Right forelimb (tissue), 1 donor: ENCODE measurements at regions not wholly inside any gene's neighbourhood (a gene's known extent, or its start where the extent isn't known, plus 50 kb on each side); places are given as distances from the start of the nearest gene placed in this dataset.
"Not testable (repeated sequence)": the region's sequence is repeated elsewhere in the genome, so short reads cannot be mapped to it uniquely, and the experiment has no call there.

Experiments used
- DNase-seq: peaks from one replicate; pipeline ENCODE4 v3.0.0-alpha.2; 2018

- DNase-seq: no peak
These were observed 587.8 kb downstream of the BNC2 start for GRCh38 chr9:16282718-16283117.

- DNase-seq: peak; percentile 35
These were observed 584.3 kb downstream of the BNC2 start for GRCh38 chr9:16286160-16286559.

GRCh38 chr9:16289639-16290038 lies 580.8 kb downstream of the BNC2 start:
- peak; percentile 23 for DNase-seq

GRCh38 chr9:16290169-16290568 lies 580.3 kb downstream of the BNC2 start:
- peak; percentile 12 for DNase-seq

GRCh38 chr9:16291921-16292320 lies 578.5 kb downstream of the BNC2 start:
- no peak for DNase-seq

GRCh38 chr9:16293610-16294009 lies 576.9 kb downstream of the BNC2 start:
- DNase-seq: peak; percentile 20

GRCh38 chr9:16294133-16294770 lies 576.2 kb downstream of the BNC2 start:
- DNase-seq: peak; percentile 49

- peak; percentile 13 for DNase-seq
These were observed 575.5 kb downstream of the BNC2 start for GRCh38 chr9:16294940-16295339.

GRCh38 chr9:16299368-16299767 lies 571.1 kb downstream of the BNC2 start:
- DNase-seq: not testable (repeated sequence)

- peak; percentile 30 for DNase-seq
These were observed 567.0 kb downstream of the BNC2 start for GRCh38 chr9:16303506-16303905.

- peak; percentile 34 for DNase-seq
These were observed 566.2 kb downstream of the BNC2 start for GRCh38 chr9:16304301-16304700.

- peak; percentile 27 for DNase-seq
These were observed 563.9 kb downstream of the BNC2 start for GRCh38 chr9:16306586-16306985.

- no peak for DNase-seq
These were observed 562.8 kb downstream of the BNC2 start for GRCh38 chr9:16307626-16308195.

- DNase-seq: peak; percentile 39
These were observed 561.8 kb downstream of the BNC2 start for GRCh38 chr9:16308645-16309044.

GRCh38 chr9:16309082-16309468 lies 561.4 kb downstream of the BNC2 start:
- DNase-seq: peak; percentile 43

- DNase-seq: peak; percentile 82
These were observed 560.8 kb downstream of the BNC2 start for GRCh38 chr9:16309469-16310271.

- DNase-seq: peak; percentile 50
These were observed 560.0 kb downstream of the BNC2 start for GRCh38 chr9:16310278-16311110.

- DNase-seq: peak; percentile 44
These were observed 558.4 kb downstream of the BNC2 start for GRCh38 chr9:16312116-16312515.

GRCh38 chr9:16312962-16313546 lies 557.4 kb downstream of the BNC2 start:
- DNase-seq: peak; percentile 16

GRCh38 chr9:16314476-16314875 lies 556.0 kb downstream of the BNC2 start:
- DNase-seq: peak; percentile 23

- no peak for DNase-seq
These were observed 554.8 kb downstream of the BNC2 start for GRCh38 chr9:16315720-16316119.

GRCh38 chr9:16316456-16316855 lies 554.0 kb downstream of the BNC2 start:
- peak; percentile 41 for DNase-seq
